HG02870 (cell line): ENCODE measurements at regions not wholly inside any gene's neighbourhood (a gene's known extent, or its start where the extent isn't known, plus 50 kb on each side); places are given as distances from the start of the nearest gene placed in this dataset.
"Not testable (repeated sequence)": the region's sequence is repeated elsewhere in the genome, so short reads cannot be mapped to it uniquely, and the experiment has no call there.

Experiments
- ATAC-seq: cut with Tn5 transposase; IDR thresholded peaks from one replicate; pipeline ENCODE4 v1.9.1; 2021; ENCODE audit warnings: mild to moderate bottlenecking, moderate library complexity; ENCODE audit not compliant: unreplicated experiment

DNA sequence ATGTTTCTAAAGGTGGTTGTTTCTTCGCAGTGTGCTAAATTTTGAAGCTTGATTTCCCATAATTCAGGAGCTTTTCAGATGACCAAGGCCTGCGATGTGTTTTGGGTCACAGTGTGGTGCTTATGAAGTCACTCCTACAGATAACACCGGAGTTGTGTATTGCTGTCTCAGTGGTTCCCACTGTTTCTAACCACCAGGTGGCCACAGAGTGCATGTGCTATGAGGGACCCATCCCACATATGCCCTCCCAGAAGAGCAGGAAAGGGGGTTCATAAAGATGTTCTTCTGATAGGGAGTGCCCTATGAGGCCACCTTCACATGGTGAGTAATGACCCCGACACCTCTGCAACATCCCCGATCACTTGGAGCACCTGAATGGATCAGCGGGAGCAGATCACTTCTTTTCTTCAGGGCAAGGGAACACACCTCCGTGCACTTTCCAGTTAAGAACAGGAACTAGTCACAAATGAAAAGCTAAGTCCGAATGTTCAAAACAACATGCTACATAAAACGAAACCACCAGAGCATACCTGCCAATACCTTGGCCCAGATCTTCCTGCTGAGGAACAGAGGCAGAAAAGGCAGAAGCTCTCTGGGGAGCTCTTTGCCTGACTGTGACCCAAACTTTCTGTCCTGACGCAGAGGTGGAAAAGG lies 262.1 kb downstream of the FAM72C start:
- not testable (repeated sequence) for ATAC-seq

DNA sequence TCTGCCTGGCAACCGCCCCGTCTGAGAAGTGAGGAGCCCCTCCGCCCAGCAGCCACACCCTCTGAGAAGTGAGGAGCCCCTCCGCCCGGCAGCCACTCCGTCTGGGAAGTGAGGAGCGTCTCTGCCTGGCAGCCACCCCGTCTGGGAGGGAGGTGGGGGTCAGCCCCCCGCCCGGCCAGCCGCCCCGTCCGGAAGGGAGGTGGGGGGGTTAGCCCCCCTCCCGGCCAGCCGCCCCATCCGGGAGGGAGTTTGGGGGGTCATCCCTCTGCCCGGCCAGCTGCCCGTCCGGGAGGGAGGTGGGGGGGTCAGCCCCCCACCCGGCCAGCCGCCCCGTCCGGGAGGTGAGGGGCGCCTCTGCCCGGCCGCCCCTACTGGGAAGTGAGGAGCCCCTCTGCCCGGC lies 269.0 kb downstream of the FAM72C start:
- not testable (repeated sequence) for ATAC-seq

DNA sequence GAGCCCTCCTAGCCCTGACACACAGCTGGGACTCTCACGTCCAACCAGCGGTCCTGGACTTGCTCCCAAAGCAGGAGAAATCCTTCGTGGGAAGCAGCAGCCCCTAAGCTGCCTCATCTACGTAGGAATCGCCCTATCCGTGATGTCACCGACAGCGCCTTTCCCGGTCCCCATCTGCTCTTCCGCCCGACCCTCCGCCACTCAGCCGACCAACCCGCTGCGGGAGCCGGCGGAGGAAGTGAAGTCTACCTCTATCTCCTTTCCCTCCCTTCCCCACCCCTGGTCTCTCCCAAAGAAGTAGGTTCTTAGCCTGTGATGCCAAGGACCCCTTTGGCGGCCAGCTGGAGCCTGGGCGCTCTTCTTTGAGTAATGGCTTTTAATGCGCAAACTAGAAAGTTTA lies 272.1 kb downstream of the FAM72C start:
- no peak for ATAC-seq

DNA sequence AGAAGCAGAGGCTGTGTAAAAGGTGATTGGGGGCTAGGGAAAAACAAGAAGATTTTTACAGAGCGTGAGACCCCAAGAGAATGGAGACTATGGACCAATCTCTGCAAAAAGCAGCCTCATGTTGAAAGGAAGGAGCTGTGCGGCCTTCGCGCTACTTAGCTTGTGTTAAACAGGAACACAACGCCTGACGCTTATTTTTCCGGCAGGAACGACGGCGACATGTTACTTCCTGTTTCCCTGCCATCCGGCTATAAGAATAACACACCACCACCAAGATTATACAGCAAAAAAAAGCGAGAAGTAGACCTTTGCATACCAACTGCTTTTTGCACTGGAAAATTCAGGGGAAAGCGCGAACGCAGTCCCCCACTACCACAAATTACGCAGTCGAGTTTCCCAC lies 272.7 kb downstream of the FAM72C start:
- no peak for ATAC-seq

DNA sequence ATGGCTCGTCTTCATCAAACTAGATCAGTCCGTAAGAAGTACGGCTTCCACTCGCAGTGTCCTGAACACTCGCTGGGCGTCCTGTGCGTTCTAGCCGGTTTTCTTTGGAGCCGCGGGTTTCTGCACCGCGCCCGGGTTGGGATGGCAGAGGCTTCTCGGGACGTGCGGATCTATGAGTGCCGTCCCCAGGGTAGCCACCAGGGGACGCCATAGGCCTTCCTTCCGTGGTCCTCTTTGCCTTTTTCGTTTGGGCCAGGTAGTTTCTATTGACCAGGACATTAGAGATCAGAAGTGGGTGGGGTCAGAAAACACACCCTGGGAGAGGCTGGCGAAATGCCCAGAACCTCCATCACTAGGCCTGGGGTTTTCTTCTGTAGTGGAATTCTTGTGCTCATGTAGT lies 273.8 kb downstream of the FAM72C start:
- no peak for ATAC-seq

DNA sequence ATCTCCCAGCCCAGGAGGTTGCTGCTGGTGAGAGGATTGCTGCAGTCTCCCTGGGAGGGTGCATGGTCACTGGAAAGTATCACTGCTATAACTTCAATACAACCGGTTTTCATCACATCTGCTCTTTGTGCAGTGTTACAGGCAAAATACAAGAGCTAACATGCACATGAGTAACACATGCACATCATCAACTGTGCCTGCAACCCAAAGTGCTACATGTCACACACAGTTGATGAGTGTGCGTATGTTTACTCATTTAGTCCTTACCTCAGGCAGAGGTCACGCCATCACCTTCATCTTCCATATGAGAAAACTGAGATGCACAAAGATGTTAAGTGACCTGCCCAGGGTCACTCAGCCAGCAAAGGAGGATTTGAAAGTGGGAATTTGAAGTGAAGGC lies 277.7 kb downstream of the FAM72C start:
- no peak for ATAC-seq

DNA sequence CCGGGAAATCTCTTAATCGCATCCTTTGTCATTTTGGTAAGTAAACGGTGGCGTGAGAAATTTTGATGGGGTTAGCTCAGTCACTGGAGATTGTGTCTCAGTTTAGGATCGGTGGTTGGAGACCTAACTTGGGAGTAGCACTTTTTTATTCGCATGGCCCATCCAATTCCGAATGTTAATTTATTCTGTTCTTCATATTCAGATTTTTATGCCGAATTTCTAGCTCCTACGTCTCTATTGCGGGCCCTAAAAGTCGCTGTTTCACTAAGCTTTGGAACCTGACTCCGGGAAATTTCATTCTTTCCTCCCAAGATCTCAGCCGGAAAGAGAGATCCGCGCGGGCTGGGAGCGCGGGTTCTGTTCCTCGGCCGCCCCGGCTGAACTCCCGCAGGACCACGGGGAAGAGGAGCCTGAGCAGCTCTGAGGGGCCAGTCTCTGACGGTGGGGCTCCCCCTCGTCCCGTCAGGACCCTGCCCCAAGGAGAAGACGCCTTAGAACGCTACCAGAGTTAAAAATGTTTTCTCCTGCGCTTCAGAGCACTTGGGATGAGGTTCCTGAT lies 279.7 kb downstream of the FAM72C start:
- no peak for ATAC-seq

DNA sequence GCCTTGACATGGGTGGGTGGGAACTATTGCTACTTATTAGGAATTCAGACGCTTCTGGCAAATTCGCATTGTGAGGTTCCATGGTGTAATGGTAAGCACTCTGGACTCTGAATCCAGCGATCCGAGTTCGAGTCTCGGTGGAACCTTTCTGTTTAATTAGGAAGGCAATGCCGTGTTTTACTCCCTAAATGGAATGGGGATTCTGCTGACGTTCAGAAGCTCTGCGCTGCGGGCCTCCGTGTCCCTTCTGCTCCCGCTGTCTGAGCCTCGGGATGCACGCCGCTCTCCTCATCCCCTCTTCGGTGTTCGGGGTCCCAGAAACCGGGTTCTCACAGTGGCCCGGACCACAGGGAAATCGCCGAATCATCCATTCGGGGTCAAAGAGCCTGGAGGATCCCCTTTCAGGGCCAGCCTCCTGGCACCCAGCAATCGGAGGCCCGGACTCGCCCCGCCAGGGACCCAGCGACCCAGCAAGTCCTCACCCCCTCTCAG lies 280.3 kb downstream of the FAM72C start:
- ATAC-seq = no peak

DNA sequence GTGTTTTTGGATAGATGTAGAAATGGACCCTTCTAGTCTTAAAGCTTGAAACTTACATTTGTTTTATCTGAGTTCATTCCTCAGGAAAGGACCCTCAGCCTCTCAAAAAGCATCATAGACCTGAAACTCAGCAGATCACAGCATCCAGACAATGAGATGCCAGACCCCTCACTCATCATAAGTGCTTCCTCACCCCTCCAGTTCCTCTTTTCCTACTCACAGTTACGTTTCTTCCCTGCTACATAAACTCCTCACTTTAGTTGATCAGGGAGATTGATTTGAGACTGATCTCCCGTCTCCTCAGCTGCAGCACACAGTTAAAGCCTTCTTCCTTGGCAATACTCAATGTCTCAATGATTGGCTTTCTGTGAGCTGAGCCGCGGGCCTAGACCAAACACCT lies 282.0 kb downstream of the FAM72C start:
- ATAC-seq = no peak

DNA sequence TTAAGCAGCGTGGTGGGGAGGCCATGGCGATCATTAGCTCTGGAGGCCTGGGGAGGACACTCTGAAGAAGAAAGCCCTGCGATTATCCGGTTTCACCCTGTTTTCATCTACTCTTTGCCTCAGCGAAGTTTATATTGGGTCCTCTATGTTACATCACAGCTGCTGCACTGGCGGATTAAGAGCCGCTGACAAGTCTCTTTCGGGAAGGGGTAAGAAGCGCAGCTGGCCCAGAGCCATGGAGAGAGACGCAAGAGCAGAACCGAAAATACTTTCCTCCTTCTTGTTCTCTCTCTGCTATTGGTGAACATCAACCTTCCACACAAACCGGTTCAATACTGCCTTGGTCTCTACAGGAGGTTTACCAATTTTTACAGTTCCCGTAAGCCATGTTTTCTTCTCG lies 291.5 kb downstream of the FAM72C start:
- no peak for ATAC-seq

DNA sequence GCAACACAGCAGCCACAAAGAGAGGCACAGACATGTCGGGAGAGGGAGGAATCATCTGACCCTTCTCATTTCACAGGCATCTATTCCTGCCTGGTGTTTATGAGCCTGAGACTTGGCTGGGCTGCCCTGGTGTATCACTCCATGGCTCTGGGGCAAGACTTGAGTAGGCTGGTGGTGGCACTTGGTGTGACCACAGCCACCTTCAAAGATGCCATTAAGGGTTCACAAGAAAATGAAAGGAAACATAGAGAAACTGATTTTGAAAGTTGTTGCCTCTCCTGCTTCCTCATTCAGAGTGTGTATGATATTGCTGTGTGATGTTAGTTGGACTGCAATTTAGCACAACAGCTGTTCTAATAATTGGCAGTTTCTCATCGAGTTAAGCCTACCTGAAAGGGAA lies 298.8 kb downstream of the FAM72C start:
- ATAC-seq = no peak

DNA sequence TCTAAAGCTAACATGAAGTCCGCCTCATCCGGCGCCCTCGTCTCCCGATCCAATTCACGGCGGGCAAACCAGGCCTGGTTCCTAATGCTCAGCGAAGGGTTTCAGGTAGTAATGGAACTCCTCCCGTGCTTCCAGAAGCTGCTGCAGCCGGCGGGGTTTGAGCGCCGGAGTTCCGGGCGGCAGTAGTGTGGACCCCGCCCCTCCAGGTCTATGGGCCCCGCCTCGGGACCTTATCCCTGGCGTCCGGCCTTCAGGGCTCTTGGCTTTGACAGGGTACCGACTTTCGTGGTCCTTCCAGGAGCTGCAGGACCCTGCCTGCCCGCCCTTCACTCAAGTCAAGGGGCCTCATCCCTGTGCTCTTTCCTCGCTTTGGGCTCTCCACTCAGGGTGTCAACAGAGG lies 304.1 kb downstream of the FAM72C start:
- ATAC-seq = no peak

DNA sequence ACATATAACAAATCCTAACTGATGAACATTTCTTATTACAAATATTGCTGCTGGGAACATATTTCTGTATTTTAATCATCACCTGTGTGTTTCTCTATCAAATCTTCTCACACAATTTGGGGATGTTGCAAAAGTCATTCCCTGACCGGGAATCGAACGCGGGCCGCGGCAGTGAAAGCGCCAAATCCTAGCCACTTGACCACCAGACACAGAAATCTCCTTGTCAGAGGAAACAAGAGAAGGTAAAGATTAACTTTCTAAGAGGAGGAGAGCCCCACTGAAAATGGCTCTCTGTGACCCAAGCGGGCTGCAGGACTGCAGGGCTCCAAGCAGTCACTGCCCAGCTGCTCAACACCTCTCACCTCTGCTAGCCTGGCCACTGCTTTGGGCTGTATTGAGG lies 304.9 kb downstream of the FAM72C start:
- no peak for ATAC-seq

DNA sequence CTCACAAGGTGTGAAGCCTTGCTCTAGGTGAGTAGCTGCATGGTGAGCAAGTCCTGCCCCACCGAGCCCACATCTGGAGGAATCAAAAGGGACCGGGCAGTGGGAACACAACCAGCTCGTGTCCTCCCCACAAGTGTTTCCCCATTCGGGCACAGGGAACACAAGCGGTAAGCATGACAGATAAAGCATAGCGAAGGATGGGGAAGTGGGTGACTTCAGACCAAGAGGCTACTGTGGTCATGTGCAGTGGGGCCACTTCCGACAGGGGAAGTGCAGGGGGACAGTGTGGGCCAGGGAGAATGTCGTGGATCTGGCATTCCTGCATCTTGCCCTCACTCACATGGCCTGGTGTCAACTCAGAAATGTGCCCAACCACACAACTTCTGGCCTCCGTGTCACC lies 306.2 kb downstream of the FAM72C start:
- no peak for ATAC-seq

DNA sequence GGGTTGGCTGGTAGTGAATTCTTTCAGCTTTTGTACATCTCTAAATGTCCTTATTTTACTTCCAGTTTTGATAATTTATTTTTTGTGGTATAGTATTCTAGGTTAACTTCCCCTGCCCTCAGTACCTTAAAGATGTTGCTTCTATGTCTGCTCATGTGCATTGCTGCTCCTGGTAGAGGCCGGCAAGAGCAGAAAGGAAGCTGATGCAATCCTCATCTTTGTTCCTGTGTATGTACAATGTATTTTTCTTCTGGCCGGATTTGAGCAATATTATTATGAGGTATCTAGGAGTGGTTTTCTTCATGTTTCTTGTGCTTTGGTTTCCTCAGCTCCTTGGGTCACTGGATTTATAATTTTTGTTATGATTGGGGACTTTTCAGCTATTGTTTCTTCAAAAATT lies 308.7 kb downstream of the FAM72C start:
- not testable (repeated sequence) for ATAC-seq

DNA sequence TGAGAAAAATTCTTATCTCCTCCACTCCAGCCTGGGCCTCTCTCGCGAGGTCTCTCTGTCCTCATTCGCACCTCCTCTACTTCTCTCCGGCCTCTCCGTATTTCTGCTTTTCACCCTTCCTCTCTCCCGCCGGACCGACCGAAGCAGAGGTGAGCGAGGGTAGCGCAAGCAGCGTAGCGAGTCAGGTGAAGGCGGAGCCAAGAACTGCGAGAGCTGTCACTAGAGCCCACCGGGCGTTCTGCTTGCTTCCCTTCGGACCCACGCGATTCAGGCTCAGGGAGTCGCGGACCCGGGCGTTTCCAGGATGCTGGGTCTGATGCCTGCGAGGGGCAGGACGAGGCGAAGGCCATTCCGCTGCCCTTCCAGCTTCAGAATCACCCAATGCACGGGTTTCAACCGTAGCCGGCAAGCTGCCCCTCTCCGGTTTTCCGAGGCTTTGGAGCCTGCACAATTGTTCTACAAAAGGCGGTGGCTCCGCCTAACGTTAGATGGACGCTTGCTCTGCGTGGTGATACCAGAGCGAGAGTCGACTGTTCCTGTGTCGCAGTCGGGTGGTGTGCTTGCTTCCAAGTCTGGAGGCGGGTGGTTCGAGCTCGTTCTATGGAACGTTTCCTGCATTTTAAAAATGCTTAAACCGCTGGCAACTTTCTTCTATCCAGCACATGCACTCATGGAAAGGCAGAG lies 310.2 kb downstream of the FAM72C start:
- ATAC-seq = no peak

DNA sequence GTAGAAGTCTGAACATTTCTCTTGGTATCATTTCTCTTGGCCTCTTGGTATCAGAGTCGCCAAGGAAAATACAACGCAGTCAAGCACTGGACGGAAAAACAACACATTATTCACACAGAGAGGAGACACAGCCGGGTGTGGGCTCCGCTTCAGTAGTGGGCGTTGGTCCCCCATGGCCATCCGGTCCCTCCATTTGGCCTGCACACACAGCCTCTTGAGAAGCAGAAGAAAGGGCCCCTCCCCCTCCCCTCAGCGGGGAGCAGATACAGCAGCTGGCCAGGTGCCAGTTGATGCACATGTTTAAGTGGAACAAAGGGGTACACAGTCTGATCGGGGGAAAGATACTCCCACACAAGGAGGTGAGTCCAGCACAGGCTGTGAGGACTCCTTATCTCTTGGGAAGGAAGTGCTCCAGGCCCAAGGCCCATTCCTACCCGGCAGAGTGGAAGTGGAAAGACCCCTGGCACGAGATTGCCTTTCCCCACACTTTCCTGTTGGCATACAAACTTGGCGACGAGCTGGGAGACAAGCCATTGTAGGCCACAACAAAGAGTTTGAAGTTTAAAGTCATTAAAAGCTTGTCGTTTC lies 311.3 kb downstream of the FAM72C start:
- no peak for ATAC-seq

DNA sequence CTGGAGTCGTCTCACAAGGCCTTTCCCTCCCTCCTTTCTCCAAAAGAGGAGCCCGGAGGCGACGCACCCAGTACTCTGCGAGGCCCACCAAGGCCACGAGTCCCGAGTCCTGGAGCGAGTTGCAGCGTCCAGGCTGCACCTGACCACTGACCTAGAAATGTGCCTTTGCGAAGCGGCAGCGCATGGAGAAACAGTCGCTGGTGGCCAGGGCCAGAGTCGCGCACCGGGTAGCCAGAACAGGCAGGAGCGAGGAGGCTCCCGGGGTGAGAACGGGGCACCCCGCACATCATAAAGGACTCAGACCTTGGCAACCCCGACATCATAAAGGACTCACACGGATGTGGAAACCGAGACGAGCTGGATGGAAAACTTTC lies 318.4 kb downstream of the FAM72C start:
- ATAC-seq = no peak

DNA sequence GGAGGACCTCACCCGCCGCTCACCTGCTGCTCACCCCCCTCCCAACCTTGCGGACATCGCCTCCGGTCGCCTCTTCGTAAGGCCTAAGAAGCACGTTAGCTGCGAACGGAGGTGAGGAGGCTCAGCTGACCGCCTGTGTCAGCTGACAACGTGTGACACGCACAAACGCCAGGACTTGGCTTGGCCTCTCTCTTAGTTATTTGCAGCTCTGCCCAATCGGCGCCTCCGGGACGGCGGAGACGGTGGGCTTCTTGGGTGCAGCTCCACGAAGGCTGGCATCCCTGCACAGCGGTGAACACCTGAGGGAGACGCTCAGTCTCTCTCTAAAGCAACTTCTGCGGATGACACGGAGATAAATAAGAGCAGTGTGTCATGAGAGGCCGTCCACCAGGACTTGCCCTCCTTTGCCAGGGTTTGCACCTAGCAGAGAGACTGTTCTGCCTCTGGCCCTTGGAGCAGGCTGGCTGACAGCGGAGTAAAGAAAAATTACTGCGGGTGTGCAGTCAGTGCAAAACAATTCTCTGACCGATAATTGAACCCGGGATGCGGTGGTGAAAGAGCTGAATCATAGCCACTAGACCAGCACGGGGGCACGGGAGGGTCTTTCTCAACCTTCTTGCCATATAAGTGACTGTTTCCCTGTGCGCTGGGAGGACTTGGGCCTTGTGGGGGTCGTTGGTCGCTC lies 318.9 kb downstream of the FAM72C start:
- no peak for ATAC-seq

DNA sequence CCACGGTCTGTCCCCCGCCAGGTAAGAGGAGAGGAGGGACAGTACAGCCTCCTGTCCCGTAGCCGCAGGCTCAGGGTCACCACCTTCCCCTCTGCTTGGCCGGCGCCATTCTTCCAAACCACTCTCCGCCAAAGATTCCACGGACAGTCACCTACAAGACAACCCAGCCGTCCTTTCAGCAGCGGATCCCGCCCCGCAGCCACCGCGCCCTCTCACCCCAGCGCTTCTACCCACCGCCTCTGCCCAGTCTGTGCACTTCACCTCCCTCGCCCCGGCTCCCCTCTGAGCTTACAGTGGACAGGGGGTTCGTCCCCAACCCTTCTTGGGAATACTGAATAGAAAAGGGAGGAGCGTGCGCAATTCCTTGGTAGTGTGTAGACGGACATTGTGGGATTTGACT lies 319.6 kb downstream of the FAM72C start:
- ATAC-seq = no peak

DNA sequence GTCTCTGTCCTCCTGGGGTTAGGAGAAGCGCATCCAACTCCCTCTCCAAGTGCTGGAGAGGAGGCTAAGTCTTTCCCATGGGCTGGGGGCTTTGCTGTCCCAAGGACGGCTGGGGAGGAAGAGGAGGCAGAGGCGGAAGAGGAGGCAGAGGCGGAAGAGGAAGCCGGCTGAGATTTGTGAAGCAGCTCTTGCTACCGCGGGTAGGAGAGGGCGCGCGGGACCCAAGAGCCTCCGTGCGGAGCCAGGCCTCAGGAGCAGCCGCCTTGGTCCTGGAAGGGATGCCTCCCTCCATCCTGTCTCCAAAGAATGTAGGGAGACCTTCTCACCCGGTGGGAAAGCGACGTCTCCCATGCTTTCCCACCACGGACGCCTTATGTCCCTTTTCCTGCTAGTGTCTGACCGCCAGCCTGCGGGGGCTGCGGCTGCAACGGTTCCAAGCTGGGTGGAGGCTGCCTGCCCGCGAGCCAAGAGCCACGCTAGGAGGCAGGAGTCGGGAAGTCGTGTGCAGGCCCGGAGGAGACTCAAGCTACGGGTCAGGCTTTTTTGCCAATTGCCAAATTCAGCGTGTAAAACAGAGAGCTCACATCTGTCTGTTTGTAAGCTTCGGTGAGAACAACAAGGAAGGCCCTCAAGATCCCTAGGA lies 320.3 kb downstream of the FAM72C start:
- no peak for ATAC-seq
